ENCODE measurements at regions not wholly inside any gene's neighbourhood (a gene's known extent, or its start where the extent isn't known, plus 50 kb on each side); places are given as distances from the start of the nearest gene placed in this dataset.

- WGBS, 2 donors = 48 to 94% methylated on average over 1 of the region's 1 CpG
Observed at GRCh38 chr18:44620812-44621211, 59.9 kb upstream of the SETBP1 start.

GRCh38 chr18:44624052-44624451 lies 56.6 kb upstream of the SETBP1 start:
- Histone ChIP-seq H3K27me3 (ENCODE audit: control insufficient read depth in 3 of 3, insufficient read depth in 3 of 3, low read length in 2 of 3) (no peaks in the 10 kb centered on the region), H3K36me3 (ENCODE audit: control insufficient read depth in 4 of 4, insufficient read depth in 4 of 4, low read length in 4 of 4) (no peaks in the 10 kb centered on the region), H3K4me3 (no peak overlapping the region), H3K9ac (ENCODE audit: insufficient read depth in 1 of 2, low read length in 2 of 2) (no peak overlapping the region), H3K27ac (ENCODE audit: low read depth in 1 of 2, low read length in 1 of 2) (no peak overlapping the region), H3K9me3 (ENCODE audit: control insufficient read depth in 4 of 4, insufficient read depth in 3 of 4, low read length in 3 of 4) (no peaks in the 10 kb centered on the region), H3K4me1 (ENCODE audit: control insufficient read depth in 5 of 5, insufficient read depth in 5 of 5, low read length in 5 of 5) (peaks cover 0 to 5% (median 0%) of the 10 kb centered on the region in 5 donors)
- DNase-seq (no peak), ATAC-seq (ENCODE audit: insufficient read depth, low FRiP score) (no peak)
- TF ChIP-seq CTCF (IDR thresholded peaks at IDR 0.05; ENCODE audit: control extremely low read depth, extremely low read depth) = no peak

More at GRCh38 chr18:44620812-44621211, 59.9 kb upstream of the SETBP1 start:
- H3K27me3 ChIP-seq (ENCODE audit: control insufficient read depth in 3 of 3, insufficient read depth in 3 of 3, low read length in 2 of 3) = peaks cover 0 to 3% (median 0%) of the 10 kb centered on the region in 3 donors
- no peak for TF ChIP-seq CTCF (IDR thresholded peaks at IDR 0.05; ENCODE audit: control extremely low read depth, extremely low read depth)
- no peaks in the 10 kb centered on the region for H3K4me1 ChIP-seq (ENCODE audit: control insufficient read depth in 5 of 5, insufficient read depth in 5 of 5, low read length in 5 of 5)
- no peaks in the 10 kb centered on the region for H3K36me3 ChIP-seq (ENCODE audit: control insufficient read depth in 4 of 4, insufficient read depth in 4 of 4, low read length in 4 of 4)
- no peak overlapping the region for H3K4me3 ChIP-seq
- ATAC-seq (ENCODE audit: insufficient read depth, low FRiP score) (no peak), DNase-seq (no peak)
- no peak overlapping the region for H3K27ac ChIP-seq (ENCODE audit: low read depth in 1 of 2, low read length in 1 of 2)
- H3K9me3 ChIP-seq (ENCODE audit: control insufficient read depth in 4 of 4, insufficient read depth in 3 of 4, low read length in 3 of 4) = no peaks in the 10 kb centered on the region
- no peak overlapping the region for H3K9ac ChIP-seq (ENCODE audit: insufficient read depth in 1 of 2, low read length in 2 of 2)

- Histone ChIP-seq H3K9ac (ENCODE audit: insufficient read depth in 1 of 2, low read length in 2 of 2) (no peak overlapping the region), H3K4me1 (ENCODE audit: control insufficient read depth in 5 of 5, insufficient read depth in 5 of 5, low read length in 5 of 5) (peaks cover 0 to 5% (median 0%) of the 10 kb centered on the region in 5 donors), H3K4me3 (no peak overlapping the region), H3K36me3 (ENCODE audit: control insufficient read depth in 4 of 4, insufficient read depth in 4 of 4, low read length in 4 of 4) (no peaks in the 10 kb centered on the region), H3K27ac (ENCODE audit: low read depth in 1 of 2, low read length in 1 of 2) (no peak overlapping the region), H3K27me3 (ENCODE audit: control insufficient read depth in 3 of 3, insufficient read depth in 3 of 3, low read length in 2 of 3) (no peaks in the 10 kb centered on the region), H3K9me3 (ENCODE audit: control insufficient read depth in 4 of 4, insufficient read depth in 3 of 4, low read length in 3 of 4) (no peaks in the 10 kb centered on the region)
- WGBS, 2 donors = 64 to 81% methylated on average over 3 of the region's 3 CpGs
- TF ChIP-seq CTCF (IDR thresholded peaks at IDR 0.05; ENCODE audit: control extremely low read depth, extremely low read depth) = no peak
- DNase-seq (no peak), ATAC-seq (ENCODE audit: insufficient read depth, low FRiP score) (no peak)
Observed at GRCh38 chr18:44625386-44625785, 55.3 kb upstream of the SETBP1 start.

- H3K9ac ChIP-seq (ENCODE audit: insufficient read depth in 1 of 2, low read length in 2 of 2) = no peak overlapping the region
- H3K27ac ChIP-seq (ENCODE audit: low read depth in 1 of 2, low read length in 1 of 2) = no peak overlapping the region
- no peaks in the 10 kb centered on the region for H3K9me3 ChIP-seq (ENCODE audit: control insufficient read depth in 4 of 4, insufficient read depth in 3 of 4, low read length in 3 of 4)
- TF ChIP-seq CTCF (IDR thresholded peaks at IDR 0.05; ENCODE audit: control extremely low read depth, extremely low read depth) = no peak
- H3K36me3 ChIP-seq (ENCODE audit: control insufficient read depth in 4 of 4, insufficient read depth in 4 of 4, low read length in 4 of 4) = no peaks in the 10 kb centered on the region
- no peaks in the 10 kb centered on the region for H3K27me3 ChIP-seq (ENCODE audit: control insufficient read depth in 3 of 3, insufficient read depth in 3 of 3, low read length in 2 of 3)
- ATAC-seq (ENCODE audit: insufficient read depth, low FRiP score) = no peak
- peaks cover 0 to 5% (median 0%) of the 10 kb centered on the region in 5 donors for H3K4me1 ChIP-seq (ENCODE audit: control insufficient read depth in 5 of 5, insufficient read depth in 5 of 5, low read length in 5 of 5)
- DNase-seq = no peak
- no peak overlapping the region for H3K4me3 ChIP-seq
- WGBS, 2 donors = 94 to 100% methylated on average over 1 of the region's 1 CpG
Observed at GRCh38 chr18:44626236-44626635, 54.5 kb upstream of the SETBP1 start.

Data from lung (tissue), 11 donors.